GM21360 (cell line): ENCODE measurements at regions not wholly inside any gene's neighbourhood (a gene's known extent, or its start where the extent isn't known, plus 50 kb on each side); places are given as distances from the start of the nearest gene placed in this dataset.

Experiments
- ATAC-seq: cut with Tn5 transposase; IDR thresholded peaks from one replicate; pipeline ENCODE4 v1.9.1; 2021; ENCODE audit warnings: mild to moderate bottlenecking, moderate library complexity; ENCODE audit not compliant: unreplicated experiment

GRCh38 chr2:176669398-176670174 lies 400.3 kb downstream of the MTX2 start:
- peak; percentile 75 for ATAC-seq

- ATAC-seq: no peak
Measured at GRCh38 chr2:176675271-176675949, 406.2 kb downstream of the MTX2 start.

DNA sequence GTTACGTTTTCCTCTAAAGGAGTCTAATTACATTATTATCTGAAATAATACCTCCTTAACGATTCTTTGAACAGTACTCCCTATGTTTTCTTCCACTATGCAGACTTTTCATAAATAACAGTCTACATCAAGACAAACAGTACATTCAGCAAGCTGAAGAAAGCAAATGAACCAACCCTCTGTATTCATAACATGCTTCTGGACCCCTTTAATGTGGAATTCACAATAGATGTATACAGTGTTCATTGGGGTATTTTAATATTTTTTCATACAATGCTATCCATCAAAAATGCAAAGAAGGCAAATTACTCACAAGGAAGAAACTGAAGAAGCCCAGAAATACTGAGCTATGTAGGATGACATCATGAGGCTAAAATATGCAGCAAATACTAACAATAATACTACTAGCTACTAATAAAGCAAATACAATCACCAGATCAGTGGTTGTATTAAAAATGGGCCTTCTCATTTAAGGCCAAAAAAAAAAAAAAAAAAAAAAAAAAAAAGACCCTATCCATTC lies 408.6 kb downstream of the MTX2 start:
- no peak for ATAC-seq

DNA sequence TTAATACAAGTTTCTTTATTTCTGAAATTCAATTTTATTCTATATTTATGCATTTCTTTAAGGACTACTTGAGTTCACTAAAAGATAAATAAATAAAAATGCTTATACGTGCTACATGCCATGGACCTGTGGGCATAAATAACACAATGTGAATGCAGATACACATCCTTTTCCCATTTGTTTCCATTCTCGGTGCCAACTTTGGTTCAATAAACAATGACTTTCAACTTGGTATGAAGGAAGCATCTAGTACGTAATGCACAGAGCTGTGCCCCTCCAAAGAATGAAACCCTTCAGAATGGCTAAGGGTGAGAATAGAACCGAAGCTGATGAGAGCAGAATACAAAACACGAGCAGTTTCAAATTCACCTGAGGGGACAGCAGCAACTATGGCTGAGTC lies 409.3 kb downstream of the MTX2 start:
- no peak for ATAC-seq

- no peak for ATAC-seq
Measured at GRCh38 chr2:176679061-176679669, 409.9 kb downstream of the MTX2 start.

DNA sequence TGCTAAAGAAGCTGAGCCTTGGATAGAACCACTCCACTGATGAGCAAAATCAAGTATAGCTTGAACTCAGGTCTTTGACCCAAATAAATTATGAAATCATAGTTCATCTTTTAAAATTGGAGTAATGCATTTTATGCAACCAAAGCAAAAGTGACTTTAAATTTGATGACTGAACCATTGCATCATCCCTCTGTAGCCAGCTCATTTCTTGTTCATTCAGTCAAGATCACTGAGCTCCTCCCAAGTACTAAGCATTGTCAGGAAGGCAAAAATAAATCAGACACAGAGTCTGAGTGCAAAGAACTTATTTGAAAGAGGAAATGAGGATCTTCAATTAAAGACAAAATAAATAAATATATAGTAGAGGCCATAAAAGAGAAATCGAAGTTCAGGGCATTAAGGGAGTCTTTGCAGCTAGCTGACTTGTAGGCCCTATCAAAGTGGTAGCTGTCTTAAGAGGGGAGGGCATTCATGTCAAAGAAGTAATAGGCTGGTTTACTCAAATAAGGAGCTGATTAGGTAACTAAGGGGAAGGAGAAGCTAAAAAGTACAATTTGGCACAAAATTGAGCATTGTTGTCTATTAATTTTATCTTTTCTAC lies 411.8 kb downstream of the MTX2 start:
- no peak for ATAC-seq

- no peak for ATAC-seq
Measured at GRCh38 chr2:176681584-176682115, 412.4 kb downstream of the MTX2 start.

- no peak for ATAC-seq
Measured at GRCh38 chr2:176682278-176682677, 413.0 kb downstream of the MTX2 start.

GRCh38 chr2:176683618-176684111 lies 414.4 kb downstream of the MTX2 start:
- ATAC-seq: no peak

GRCh38 chr2:176685908-176686307 lies 416.7 kb downstream of the MTX2 start:
- ATAC-seq: no peak

- no peak for ATAC-seq
Measured at GRCh38 chr2:176686328-176686727, 417.1 kb downstream of the MTX2 start.

DNA sequence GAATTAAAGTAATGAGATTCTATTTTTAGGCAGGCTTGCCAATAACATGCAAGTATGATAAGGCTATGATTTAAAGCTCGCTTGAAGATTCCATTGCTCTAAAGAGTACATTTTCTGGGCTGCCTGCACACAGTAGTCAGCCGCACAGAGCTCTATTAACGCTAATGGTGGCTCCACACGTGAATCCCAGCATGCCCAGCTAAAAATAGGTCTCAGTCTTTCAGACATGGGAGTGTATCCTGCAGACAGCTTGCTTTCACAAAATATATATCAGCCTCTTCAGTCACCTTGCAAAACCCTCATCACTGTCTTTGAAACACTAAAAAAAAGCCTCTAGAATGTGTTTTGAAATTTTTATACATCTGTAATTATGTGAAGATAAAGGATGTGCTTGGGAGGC lies 418.1 kb downstream of the MTX2 start:
- ATAC-seq: no peak

DNA sequence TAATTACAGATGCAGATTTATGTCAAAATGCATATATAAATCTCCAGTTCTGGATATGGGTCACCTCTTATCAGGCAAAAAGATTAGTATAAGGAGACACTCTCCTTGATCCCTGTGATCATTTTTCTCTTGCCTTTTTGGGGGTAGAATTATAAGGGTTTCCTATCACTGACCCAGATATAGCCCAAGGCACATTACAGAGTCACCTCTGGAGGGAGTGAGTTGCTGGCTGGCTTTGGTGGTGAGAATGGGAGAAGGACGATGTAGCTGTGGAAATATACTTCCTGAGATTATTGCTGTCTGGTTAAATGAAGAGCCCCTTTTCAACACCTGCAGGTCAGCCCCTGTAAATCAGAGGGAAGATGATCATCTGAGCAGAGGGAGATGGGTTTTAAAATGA lies 418.7 kb downstream of the MTX2 start:
- no peak for ATAC-seq

DNA sequence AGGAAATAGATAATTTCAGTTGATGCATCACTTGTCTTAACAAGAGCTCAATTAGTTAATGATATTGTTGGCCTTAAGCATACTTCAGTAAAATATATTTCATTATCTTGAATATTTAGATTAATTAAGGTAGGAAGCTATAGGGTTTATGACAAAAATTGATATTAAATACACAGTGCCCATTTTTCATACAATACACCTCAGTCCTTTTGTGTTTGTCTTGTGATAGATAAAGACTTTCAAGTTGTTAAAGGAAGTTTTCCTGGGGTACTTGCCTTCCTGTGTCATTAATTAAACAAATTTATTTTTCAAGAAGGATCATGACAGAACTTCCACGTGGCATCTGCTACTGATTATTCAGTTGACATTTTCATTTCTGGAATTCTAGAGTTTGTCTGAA lies 420.5 kb downstream of the MTX2 start:
- no peak for ATAC-seq

- ATAC-seq: no peak
Measured at GRCh38 chr2:176691471-176691870, 422.2 kb downstream of the MTX2 start.

DNA sequence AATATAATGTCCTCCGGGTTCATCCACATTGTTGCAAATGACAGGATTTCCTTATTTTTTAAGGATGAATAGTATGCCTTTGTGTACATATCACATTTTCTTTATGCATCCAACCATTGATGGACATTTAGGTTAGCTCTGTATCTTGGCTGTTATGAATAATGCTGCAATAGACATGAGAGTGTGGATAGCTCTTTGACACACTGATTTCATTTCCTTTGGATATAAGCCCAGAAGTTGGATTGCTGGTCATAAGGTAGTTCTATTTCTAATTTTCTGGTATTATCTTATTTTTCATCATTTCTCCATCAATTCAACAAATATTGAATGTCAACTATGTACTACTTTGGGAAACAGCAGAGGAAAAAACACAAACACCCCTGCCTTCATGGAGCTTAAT lies 423.3 kb downstream of the MTX2 start:
- ATAC-seq: no peak

DNA sequence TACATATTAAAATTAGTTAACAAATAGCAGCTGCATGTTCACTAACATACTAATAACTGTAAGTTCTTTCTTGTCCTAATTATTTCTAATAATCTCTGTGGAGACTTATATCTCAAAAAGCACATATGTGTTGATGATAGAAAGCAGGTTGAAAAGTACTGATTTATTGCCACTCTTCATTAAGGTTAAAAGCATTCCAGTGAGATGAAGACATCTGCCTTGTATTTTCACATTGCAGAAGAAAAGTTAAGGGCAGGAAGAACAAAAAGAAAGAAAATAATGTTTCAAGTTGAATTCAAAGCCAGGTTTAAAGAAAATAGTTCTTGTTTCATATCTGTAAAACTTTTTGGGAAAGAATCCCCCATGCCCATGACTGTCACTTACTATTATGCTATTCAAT lies 429.9 kb downstream of the MTX2 start:
- no peak for ATAC-seq

- no peak for ATAC-seq
Measured at GRCh38 chr2:176699644-176700043, 430.4 kb downstream of the MTX2 start.

- ATAC-seq: no peak
Measured at GRCh38 chr2:176702131-176702530, 432.9 kb downstream of the MTX2 start.

DNA sequence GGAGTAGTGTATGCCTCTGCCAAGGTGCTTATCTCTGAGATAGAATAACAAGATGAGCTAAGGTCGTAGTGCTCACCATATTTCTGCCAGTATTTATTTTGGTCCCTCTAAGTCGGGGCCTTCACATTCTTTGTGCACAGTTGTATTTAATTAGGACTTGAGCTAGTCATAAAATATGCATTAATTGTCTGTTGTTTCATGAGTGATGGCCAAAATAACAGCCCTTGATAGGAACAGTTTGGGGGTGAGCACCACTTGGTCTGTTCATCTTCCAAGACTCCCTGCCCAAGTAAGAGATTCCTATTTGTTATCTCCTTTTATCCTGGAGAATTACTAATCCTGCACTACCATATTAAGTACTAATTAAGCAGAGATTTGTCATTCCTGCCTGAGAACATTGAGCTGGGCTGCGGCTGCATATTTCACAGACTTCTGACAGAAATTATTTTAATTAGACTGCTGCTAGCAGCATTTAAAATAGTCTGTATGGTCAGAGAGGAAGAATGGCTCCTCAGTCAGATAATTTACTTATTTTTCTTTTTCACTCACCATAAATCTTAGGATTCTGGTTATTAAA lies 435.1 kb downstream of the MTX2 start:
- ATAC-seq: no peak
